ENCODE measurements at regions not wholly inside any gene's neighbourhood (a gene's known extent, or its start where the extent isn't known, plus 50 kb on each side); places are given as distances from the start of the nearest gene placed in this dataset.
"Not testable (repeated sequence)": the region's sequence is repeated elsewhere in the genome, so short reads cannot be mapped to it uniquely, and the experiment has no call there.

GRCh38 chr17:13659051-13659450 is 57.3 kb upstream of the HS3ST3A1 start:
- H3F3A ChIP-seq (replicated peaks; ENCODE audit: low read depth); H3K27ac ChIP-seq (ENCODE audit: low read depth); H3K4me3 Mint-ChIP-seq; H3K27me3 Mint-ChIP-seq (ENCODE audit: insufficient read depth, low read depth, poor library complexity); DNase-seq (ENCODE audit: low spot score); H3K4me2 ChIP-seq; H3K4me3 ChIP-seq; H3K9me3 Mint-ChIP-seq; ATAC-seq; H2AFZ ChIP-seq; H3K4me1 Mint-ChIP-seq; H3K27me3 ChIP-seq (ENCODE audit: insufficient read depth); H3K9me2 ChIP-seq (ENCODE audit: insufficient read depth); H3K36me3 Mint-ChIP-seq (ENCODE audit: low read depth); H3K79me2 ChIP-seq (replicated peaks; ENCODE audit: insufficient read depth); H3K36me3 ChIP-seq (ENCODE audit: insufficient read depth); H3K27ac Mint-ChIP-seq; H3K4me1 ChIP-seq (ENCODE audit: insufficient read depth); H4K20me1 ChIP-seq (replicated peaks; ENCODE audit: insufficient read depth): not testable (repeated sequence)

GRCh38 chr17:13665872-13666635 is 64.3 kb upstream of the HS3ST3A1 start:
- TF ChIP-seq JUNB (IDR thresholded peaks at IDR 0.05; ENCODE audit: unreplicated experiment) (no peak), NANOG (IDR thresholded peaks at IDR 0.05; ENCODE audit: borderline replicate concordance) (no peak), POLR2AphosphoS5 (IDR thresholded peaks at IDR 0.05; ENCODE audit: low read depth) (no peak), ZNF114 (CRISPR knock-in tag; IDR thresholded peaks at IDR 0.05) (no peak), REST (IDR thresholded peaks at IDR 0.05; ENCODE audit: unreplicated experiment) (no peak), ETS1 (IDR thresholded peaks at IDR 0.05) (no peak), STAT1 (IDR thresholded peaks at IDR 0.05; ENCODE audit: unreplicated experiment) (no peak), CTCF (conservative IDR thresholded peaks at IDR 0.05; ENCODE audit: low read depth in 2 of 2) (no peak), CREB1 (CRISPR knock-in tag; IDR thresholded peaks at IDR 0.05; ENCODE audit: low read depth) (no peak), EZH2 (IDR thresholded peaks at IDR 0.05; ENCODE audit: low read depth, unreplicated experiment) (no peak), EZH2phosphoT487 (IDR thresholded peaks at IDR 0.05; ENCODE audit: unreplicated experiment) (no peak), ZNF331 (CRISPR knock-in tag; IDR thresholded peaks at IDR 0.05; ENCODE audit: low read depth) (no peak)
- Mint-ChIP-seq H3K27ac (no peak overlapping the region), H3K4me1 (peaks cover 4% of the 10 kb centered on the region)

More at GRCh38 chr17:13665872-13666635, 64.3 kb upstream of the HS3ST3A1 start:
- no peak overlapping the region for H2AFZ ChIP-seq
- DNase-seq (ENCODE audit: low spot score) (no peak), ATAC-seq (no peak)
- H4K20me1 ChIP-seq (replicated peaks; ENCODE audit: insufficient read depth), result no peaks in the 10 kb centered on the region
- Mint-ChIP-seq H3K9me3 (peaks cover 7% of the 10 kb centered on the region), H3K4me3 (no peak overlapping the region), H3K27me3 (ENCODE audit: insufficient read depth, low read depth, poor library complexity) (peaks cover 2% of the 10 kb centered on the region), H3K36me3 (ENCODE audit: low read depth) (peaks cover 5% of the 10 kb centered on the region; the same call in 2 of the 3 replicates)
- peaks cover 4% of the 10 kb centered on the region; the same call in 1 of the 2 replicates for H3K4me1 ChIP-seq (ENCODE audit: insufficient read depth)
- H3K36me3 ChIP-seq (ENCODE audit: insufficient read depth), result no peaks in the 10 kb centered on the region
- no peak overlapping the region for H3K27ac ChIP-seq (ENCODE audit: low read depth)
- no peaks in the 10 kb centered on the region for H3K27me3 ChIP-seq (ENCODE audit: insufficient read depth)
- no peak overlapping the region for H3K4me2 ChIP-seq
- no peak overlapping the region for H3K4me3 ChIP-seq
- H3K79me2 ChIP-seq (replicated peaks; ENCODE audit: insufficient read depth), result no peaks in the 10 kb centered on the region
- H3F3A ChIP-seq (replicated peaks; ENCODE audit: low read depth), result no peaks in the 10 kb centered on the region
- H3K9me2 ChIP-seq (ENCODE audit: insufficient read depth), result peaks cover 7% of the 10 kb centered on the region

Measured in GM23338 (cell line).